H1 (cell line): ENCODE measurements at regions not wholly inside any gene's neighbourhood (a gene's known extent, or its start where the extent isn't known, plus 50 kb on each side); places are given as distances from the start of the nearest gene placed in this dataset.

Experiments used
- CTCF ChIA-PET: fragments of 300-600 bp; sonication (Branson Sonifier 250); formaldehyde crosslinking; loops from one replicate; lab custom pipeline; 2021; ENCODE audit not compliant: partially characterized antibody; lab: Charles Lee
- POLR2A ChIA-PET: fragments of 300-600 bp; sonication (Branson Sonifier 250); formaldehyde crosslinking; loops from one replicate; lab custom pipeline; 2021; ENCODE audit warnings: inconsistent platforms; ENCODE audit not compliant: partially characterized antibody; lab: Charles Lee
- DNase-seq, 2 experiments: peaks; one replicate each; pipeline versions ENCODE4 v3.0.0 to v3.0.0-alpha.2; 2010 to 2022; ENCODE audit warnings: low spot score in 2 of 2, low read depth in 1 of 2, mixed read lengths in 1 of 2
- FAIRE-seq: peaks from 2 replicates; lab custom pipeline; 2011; peaks lifted over from hg19 to GRCh38; lab: Jason Lieb, UNC
- H2AFZ ChIP-seq: 2 replicates; pipeline ENCODE4 v1.8.1; 2012; ENCODE audit warnings: low read length, inconsistent platforms
- H2AK5ac ChIP-seq: 2 replicates; pipeline ENCODE4 v1.6.1; 2013; ENCODE audit warnings: low read depth, low read length
- H2BK120ac ChIP-seq: replicated peaks from 2 replicates; pipeline ENCODE3; 2013; ENCODE audit warnings: low read depth, low read length, inconsistent platforms
- H2BK12ac ChIP-seq: 2 replicates; pipeline ENCODE4 v1.6.1; 2013; ENCODE audit warnings: low read depth, low read length
- H2BK15ac ChIP-seq: 2 replicates; pipeline ENCODE4 v1.6.1; 2013; ENCODE audit warnings: low read length
- H2BK20ac ChIP-seq: 2 replicates; pipeline ENCODE4 v1.6.1; 2013; ENCODE audit warnings: low read length
- H2BK5ac ChIP-seq: 2 replicates; pipeline ENCODE4 v1.6.1; 2013; ENCODE audit warnings: low read depth, low read length
- H3K14ac ChIP-seq: 2 replicates; pipeline ENCODE4 v1.6.1; 2013; ENCODE audit warnings: inconsistent platforms; ENCODE audit not compliant: insufficient read length
- H3K18ac ChIP-seq: 2 replicates; pipeline ENCODE4 v1.6.1; 2013; ENCODE audit warnings: low read length; ENCODE audit errors: extremely low read depth
- H3K23ac ChIP-seq: 2 replicates; pipeline ENCODE4 v1.6.1; 2013; ENCODE audit warnings: inconsistent platforms; ENCODE audit not compliant: insufficient read length
- H3K23me2 ChIP-seq: 2 replicates; pipeline ENCODE4 v1.6.1; 2013; ENCODE audit warnings: low read depth, low read length
- H3K27ac ChIP-seq: 2 replicates; pipeline ENCODE4 v1.6.1; 2011; ENCODE audit warnings: low read depth, low read length, inconsistent platforms
- H3K27me3 ChIP-seq, 4 experiments: replicated peaks in 1 of 4; 1 replicate in 1 of 4; 2 replicates in 3 of 4; pipeline versions ENCODE4 v1.6.1 to v1.8.1; 2011 to 2013; ENCODE audit warnings: low read length in 3 of 4, mild to moderate bottlenecking in 3 of 4, inconsistent platforms in 2 of 4, mixed read lengths in 2 of 4, moderate library complexity in 1 of 4; ENCODE audit not compliant: control insufficient read depth in 3 of 4, insufficient read depth in 3 of 4; ENCODE audit errors: extremely low read depth in 1 of 4
- H3K36me3 ChIP-seq, 4 experiments: 2 replicates each; pipeline versions ENCODE4 v1.6.1 to v1.8.1; 2011 to 2013; ENCODE audit warnings: mild to moderate bottlenecking in 4 of 4, low read length in 3 of 4, moderate library complexity in 2 of 4, control low read depth in 1 of 4, inconsistent platforms in 1 of 4; ENCODE audit not compliant: insufficient read depth in 4 of 4, control insufficient read depth in 2 of 4
- H3K4ac ChIP-seq: replicated peaks from 2 replicates; pipeline ENCODE3; 2013; ENCODE audit warnings: low read length, low read depth, mixed read lengths, inconsistent platforms; ENCODE audit not compliant: insufficient read length
- H3K4me1 ChIP-seq, 4 experiments: replicated peaks in 1 of 4; 1 replicate in 1 of 4; 2 replicates in 3 of 4; pipeline versions ENCODE4 v1.6.1 to v1.8.1; 2011 to 2013; ENCODE audit warnings: low read length in 3 of 4, inconsistent platforms in 2 of 4, mixed read lengths in 1 of 4; ENCODE audit not compliant: insufficient read depth in 4 of 4, control insufficient read depth in 3 of 4
- H3K4me2 ChIP-seq, 2 experiments: 2 replicates each; pipeline versions ENCODE4 v1.6.1 to v1.8.1; 2011 to 2013; ENCODE audit warnings: low read depth in 2 of 2, low read length in 2 of 2, control low read depth in 1 of 2, inconsistent platforms in 1 of 2, mild to moderate bottlenecking in 1 of 2; ENCODE audit not compliant: insufficient read depth in 1 of 2
- H3K4me3 ChIP-seq, 4 experiments: fragments of 200-600, 300-600 bp in 1 of 4; sonication (generic), shearing (Covaris generic), sonication (Bioruptor Twin) in 1 of 4; 2 replicates each; pipeline versions ENCODE4 v1.5.1 to v1.8.1; 2011 to 2016; ENCODE audit warnings: low read length in 4 of 4, low read depth in 3 of 4, control low read depth in 2 of 4, inconsistent platforms in 2 of 4, mild to moderate bottlenecking in 2 of 4, mixed read lengths in 1 of 4, moderate library complexity in 1 of 4; ENCODE audit not compliant: insufficient read depth in 2 of 4; ENCODE audit errors: extremely low read depth in 1 of 4
- H3K56ac ChIP-seq: replicated peaks from 2 replicates; pipeline ENCODE3; 2013; ENCODE audit warnings: low read depth, mild to moderate bottlenecking, mixed read lengths, low read length, inconsistent platforms; ENCODE audit not compliant: insufficient read length
- H3K79me1 ChIP-seq: 2 replicates; pipeline ENCODE4 v1.6.1; 2013; ENCODE audit warnings: low read depth, low read length, control low read depth
- H3K79me2 ChIP-seq, 2 experiments: 2 replicates each; pipeline versions ENCODE4 v1.6.1 to v1.8.1; 2012 to 2013; ENCODE audit warnings: low read length in 2 of 2, mild to moderate bottlenecking in 2 of 2, inconsistent platforms in 1 of 2; ENCODE audit not compliant: insufficient read depth in 2 of 2, control insufficient read depth in 1 of 2
- H3K9ac ChIP-seq, 4 experiments: replicated peaks in 1 of 4; 1 replicate in 1 of 4; 2 replicates in 3 of 4; pipeline versions ENCODE4 v1.6.1 to v1.8.1; 2011 to 2013; ENCODE audit warnings: low read depth in 3 of 4, low read length in 3 of 4, control low read depth in 2 of 4, mild to moderate bottlenecking in 2 of 4, moderate library complexity in 2 of 4, inconsistent platforms in 1 of 4; ENCODE audit errors: extremely low read depth in 1 of 4
- H3K9me3 ChIP-seq, 2 experiments: 2 replicates each; pipeline versions ENCODE4 v1.6.1 to v1.8.1; 2012 to 2013; ENCODE audit warnings: mild to moderate bottlenecking in 2 of 2, moderate library complexity in 2 of 2, control low read depth in 1 of 2, inconsistent platforms in 1 of 2, low read depth in 1 of 2, low read length in 1 of 2, mixed read lengths in 1 of 2; ENCODE audit not compliant: insufficient read depth in 2 of 2
- H4K20me1 ChIP-seq, 2 experiments: replicated peaks in 1 of 2; 2 replicates each; pipeline versions ENCODE3 to v1.8.1; 2011 to 2013; ENCODE audit warnings: inconsistent platforms in 2 of 2, low read length in 2 of 2, mild to moderate bottlenecking in 1 of 2; ENCODE audit not compliant: insufficient read depth in 2 of 2, control insufficient read depth in 1 of 2
- H4K5ac ChIP-seq: 2 replicates; pipeline ENCODE4 v1.6.1; 2013; ENCODE audit warnings: low read length, low read depth, mixed read lengths, inconsistent platforms; ENCODE audit not compliant: insufficient read length
- H4K8ac ChIP-seq: 2 replicates; pipeline ENCODE4 v1.8.0; 2013; ENCODE audit warnings: mild to moderate bottlenecking, moderate library complexity, low read length, inconsistent platforms; ENCODE audit not compliant: insufficient read depth; ENCODE audit errors: extremely low read depth
- H4K91ac ChIP-seq: replicated peaks from 2 replicates; pipeline ENCODE3; 2013; ENCODE audit warnings: low read length, mixed read lengths, inconsistent platforms; ENCODE audit not compliant: insufficient read length
- BRCA1 ChIP-seq: IDR thresholded peaks from 2 replicates; pipeline ENCODE4 v1.6.1; 2012; ENCODE audit warnings: low read depth, low read length, improper control_type of control experiment
- CBX5 ChIP-seq: fragments of 300-800, 300-1000 bp; sonication (generic); IDR thresholded peaks from 2 replicates; pipeline ENCODE4 v1.7.1; 2016; ENCODE audit warnings: antibody characterized with exemption, low read length, low read depth
- CHD1 ChIP-seq: IDR thresholded peaks from 2 replicates; pipeline ENCODE4 v1.6.1; 2012; ENCODE audit warnings: low read depth, low read length, improper control_type of control experiment
- EGR1 ChIP-seq: IDR thresholded peaks from 2 replicates; pipeline ENCODE4 v1.6.1; 2011; ENCODE audit warnings: low read depth, low read length, borderline replicate concordance
- EP300 ChIP-seq, 2 experiments: IDR thresholded peaks; 1 replicate in 1 of 2; 2 replicates in 1 of 2; pipeline ENCODE4 v1.6.1; 2011 to 2012; ENCODE audit warnings: low read depth in 2 of 2, low read length in 2 of 2, mild to moderate bottlenecking in 2 of 2, borderline replicate concordance in 1 of 2, inconsistent platforms in 1 of 2, moderate library complexity in 1 of 2
- KDM4A ChIP-seq: IDR thresholded peaks from one replicate; pipeline ENCODE4 v1.7.1; 2012; ENCODE audit warnings: low read depth, mild to moderate bottlenecking, moderate library complexity, low read length, inconsistent platforms; ENCODE audit not compliant: severe bottlenecking
- KDM5A ChIP-seq: fragments of 200-600 bp; IDR thresholded peaks from 2 replicates; pipeline ENCODE4 v1.7.1; 2012; ENCODE audit warnings: mild to moderate bottlenecking, low read length, inconsistent platforms, mixed read lengths
- MAFK ChIP-seq: IDR thresholded peaks from 2 replicates; pipeline ENCODE4 v1.6.1; 2012; ENCODE audit warnings: low read depth, mild to moderate bottlenecking, improper control_type of control experiment, low read length
- SIRT6 ChIP-seq: IDR thresholded peaks from one replicate; pipeline ENCODE4 v1.7.1; 2012; ENCODE audit warnings: low read length, inconsistent platforms
- SP2 ChIP-seq: IDR thresholded peaks from 2 replicates; pipeline ENCODE4 v1.6.1; 2012; ENCODE audit warnings: mild to moderate bottlenecking, low read length, inconsistent platforms
- SP4 ChIP-seq: IDR thresholded peaks from 2 replicates; pipeline ENCODE4 v1.6.1; 2012; ENCODE audit warnings: low read length, inconsistent platforms
- YY1 ChIP-seq: IDR thresholded peaks from 2 replicates; pipeline ENCODE4 v1.6.1; 2011; ENCODE audit warnings: low read depth, mild to moderate bottlenecking, low read length
- ZNF274 ChIP-seq: IDR thresholded peaks from 2 replicates; pipeline ENCODE4 v1.7.0; 2012; ENCODE audit warnings: low read length, borderline replicate concordance; ENCODE audit errors: extremely low read depth
- whole genome bisulfite sequencing, 2 experiments: shearing (Covaris generic) in 1 of 2; methylation state at CpG; one replicate each; pipeline versions ENCODE4 v1.1.6 to v1.1.7; 2013 to 2015; ENCODE audit warnings: low lambda C conversion rate in 2 of 2, mixed read lengths in 2 of 2, inconsistent platforms in 1 of 2, low coverage in 1 of 2, missing lambda C conversion rate in 1 of 2; ENCODE audit not compliant: insufficient replicate concordance in 2 of 2, insufficient coverage in 1 of 2, insufficient read length in 1 of 2; ENCODE audit errors: extremely low coverage in 1 of 2, missing lambda C conversion rate in 1 of 2; 5-methylcytosine and 5-hydroxymethylcytosine counted together

DNA sequence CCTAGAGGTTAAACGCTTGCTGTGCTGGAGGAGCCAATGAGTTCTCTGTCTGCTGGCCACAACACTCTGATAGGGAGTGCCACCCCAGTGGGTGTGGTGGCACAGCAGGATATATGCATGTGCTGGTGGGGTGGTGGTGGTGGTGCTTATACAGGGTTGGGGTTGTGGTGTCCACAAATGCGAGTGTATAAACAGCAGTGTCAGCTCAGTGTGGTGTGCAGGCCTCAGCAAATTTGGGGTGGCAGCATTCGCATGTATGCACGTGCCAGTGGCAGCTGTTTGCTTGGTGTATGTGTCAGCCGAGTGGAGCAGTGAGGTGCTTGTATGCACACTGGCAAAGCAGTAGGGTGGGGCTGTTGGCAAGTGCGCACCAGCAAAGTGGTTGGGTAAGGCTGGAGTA, 157.4 kb downstream of the FAM47A start:
- Histone ChIP-seq H2AK5ac (no peak overlapping the region; the same call in 1 of the 2 replicates), H3K4ac (peak overlapping the region; percentile 66), H3K79me1 (no peaks in the 10 kb centered on the region), H2BK120ac (peak overlapping the region; percentile 9), H3K23me2 (no peaks in the 10 kb centered on the region), H3K4me2 (no peak overlapping the region; a peak in 1 of 4 replicates), H3K56ac (no peak overlapping the region), H3K23ac (no peak overlapping the region), H4K91ac (peak overlapping the region; percentile 84), H2BK12ac (peak overlapping the region; percentile 9; the same call in 1 of the 2 replicates), H3K36me3 (no peaks in the 10 kb centered on the region; a peak in 1 of 8 replicates), H3K14ac (no peak overlapping the region), H4K20me1 (no peaks in the 10 kb centered on the region), H3K9me3 (no peaks in the 10 kb centered on the region), H3K79me2 (no peaks in the 10 kb centered on the region), H3K27ac (no peak overlapping the region), H2AFZ (no peak overlapping the region), H2BK20ac (no peak overlapping the region), H3K27me3 (no peaks in the 10 kb centered on the region), H3K4me3 (no peak overlapping the region), H3K9ac (no peak overlapping the region), H2BK5ac (no peak overlapping the region)
- WGBS, 2 experiments: 81% methylated on average over 3 of the region's 6 CpGs; no CpG with 5 or more reads in 1 of the 2 experiments
- CTCF ChIA-PET: no interaction called here
- DNase-seq (no peak), FAIRE-seq (no peak)
- POLR2A ChIA-PET: no interaction called here
- TF ChIP-seq KDM4A: no peak
- no peak for TF ChIP-seq YY1
- TF ChIP-seq SP2: no peak
- TF ChIP-seq EGR1: no peak
- TF ChIP-seq BRCA1: no peak
- no peak for TF ChIP-seq CBX5
- no peak for TF ChIP-seq MAFK
- no peak for TF ChIP-seq EP300 (IDR thresholded peaks at IDR 0.05; ENCODE audit: borderline replicate concordance in 1 of 2, low read depth in 2 of 2, low read length in 2 of 2)
- no peak for TF ChIP-seq ZNF274
- TF ChIP-seq SP4: no peak
- no peak for TF ChIP-seq KDM5A
- no peak for TF ChIP-seq SIRT6
- no peak for TF ChIP-seq CHD1
- TF ChIP-seq, all 59 proteins: peak for 0
- Histone ChIP-seq H4K5ac (no peak overlapping the region), H4K8ac (no peak overlapping the region), H3K4me1 (peaks cover 0 to 7% (median 3%) of the 10 kb centered on the region in 4 experiments; a peak in 5 of 7 replicates), H2BK15ac (no peak overlapping the region), H3K18ac (no peak overlapping the region)
